WTC11 (cell line): ENCODE measurements at regions not wholly inside any gene's neighbourhood (a gene's known extent, or its start where the extent isn't known, plus 50 kb on each side); places are given as distances from the start of the nearest gene placed in this dataset.
"Not testable (repeated sequence)": the region's sequence is repeated elsewhere in the genome, so short reads cannot be mapped to it uniquely, and the experiment has no call there.

Experiments used
- ATAC-seq: fragments of 200-7000 bp; cut with Tn5 transposase; 2 replicates; pipeline ENCODE4 v1.10.0; 2021; ENCODE audit warnings: mild to moderate bottlenecking, moderate library complexity
- CTCF ChIA-PET: fragments of 300-600 bp; sonication (Branson Sonifier 250); formaldehyde crosslinking; loops from one replicate; lab custom pipeline; 2021; ENCODE audit warnings: antibody characterized with exemption; lab: Charles Lee
- POLR2A ChIA-PET: fragments of 350-600 bp; sonication (Branson Sonifier 250); formaldehyde crosslinking; loops from one replicate; lab custom pipeline; 2021; ENCODE audit warnings: antibody characterized with exemption; lab: Charles Lee
- DNase-seq: peaks from one replicate; pipeline ENCODE4 v3.0.0; 2021; ENCODE audit warnings: low spot score
- H3K27ac Mint-ChIP-seq: 2 replicates; pipeline ENCODE4 v1.8.0; 2021; ENCODE audit warnings: mixed read lengths
- H3K27me3 Mint-ChIP-seq: 2 replicates; pipeline ENCODE4 v1.8.0; 2021; ENCODE audit warnings: low read depth, mild to moderate bottlenecking, moderate library complexity, mixed read lengths
- H3K36me3 Mint-ChIP-seq: 2 replicates; pipeline ENCODE4 v1.8.0; 2021; ENCODE audit warnings: mixed read lengths
- H3K4me1 Mint-ChIP-seq: 2 replicates; pipeline ENCODE4 v1.8.0; 2022; ENCODE audit warnings: mixed read lengths
- H3K4me3 Mint-ChIP-seq: 2 replicates; pipeline ENCODE4 v1.8.0; 2021; ENCODE audit warnings: mild to moderate bottlenecking, moderate library complexity, mixed read lengths
- H3K9me3 Mint-ChIP-seq: 2 replicates; pipeline ENCODE4 v1.8.0; 2021; ENCODE audit warnings: mixed read lengths
- CDX4 ChIP-seq: fragments of 250-450 bp; sonication (Bioruptor Pico); IDR thresholded peaks from 2 replicates; pipeline ENCODE4 v1.9.0; 2021; ENCODE audit warnings: moderate library complexity, mild to moderate bottlenecking, inconsistent platforms, borderline replicate concordance
- CREM ChIP-seq: sonication (generic); formaldehyde crosslinking; IDR thresholded peaks from 2 replicates; pipeline ENCODE4 v1.8.1; 2022; ENCODE audit warnings: mild to moderate bottlenecking, missing genetic modification reagents, moderate library complexity
- HMGA2 ChIP-seq: fragments of 250-450 bp; sonication (Bioruptor Pico); IDR thresholded peaks from 2 replicates; pipeline ENCODE4 v1.4.0; 2021; ENCODE audit warnings: mild to moderate bottlenecking, moderate library complexity
- IRF2 ChIP-seq: sonication (generic); formaldehyde crosslinking; IDR thresholded peaks from 2 replicates; pipeline ENCODE4 v1.8.0; 2022; ENCODE audit warnings: low read depth, missing genetic modification reagents, borderline replicate concordance
- KAT7 ChIP-seq: sonication (generic); formaldehyde crosslinking; IDR thresholded peaks from 2 replicates; pipeline ENCODE4 v1.8.1; 2023; ENCODE audit warnings: missing genetic modification reagents, mild to moderate bottlenecking, borderline replicate concordance
- NFYB ChIP-seq: sonication (generic); formaldehyde crosslinking; conservative IDR thresholded peaks from 2 replicates; pipeline ENCODE4 v1.8.0; 2022; ENCODE audit warnings: low read depth, missing genetic modification reagents
- NR2C2 ChIP-seq: sonication (generic); formaldehyde crosslinking; IDR thresholded peaks from 2 replicates; pipeline ENCODE4 v1.8.0; 2022; ENCODE audit warnings: mild to moderate bottlenecking, missing genetic modification reagents
- PREB ChIP-seq: sonication (generic); formaldehyde crosslinking; IDR thresholded peaks from 2 replicates; pipeline ENCODE4 v1.8.1; 2022; ENCODE audit warnings: mild to moderate bottlenecking, missing genetic modification reagents, moderate library complexity, borderline replicate concordance
- ZBTB21 ChIP-seq: sonication (generic); formaldehyde crosslinking; IDR thresholded peaks from 2 replicates; pipeline ENCODE4 v1.8.1; 2023; ENCODE audit warnings: mild to moderate bottlenecking, missing genetic modification reagents, borderline replicate concordance
- ZNF138 ChIP-seq: sonication (generic); formaldehyde crosslinking; conservative IDR thresholded peaks from 2 replicates; pipeline ENCODE4 v1.8.1; 2022; ENCODE audit warnings: mild to moderate bottlenecking, moderate library complexity, missing genetic modification reagents
- ZNF423 ChIP-seq: fragments of 250-450 bp; sonication (Bioruptor Pico); IDR thresholded peaks from 2 replicates; pipeline ENCODE4 v2.1.2; 2022; ENCODE audit warnings: mild to moderate bottlenecking, moderate library complexity
- ZNF671 ChIP-seq: fragments of 250-450 bp; sonication (Bioruptor Pico); IDR thresholded peaks from 2 replicates; pipeline ENCODE4 v1.8.0; 2021; ENCODE audit warnings: mild to moderate bottlenecking
- TF ChIP-seq, protein P1 (sequence below): fragments of 250-450 bp; sonication (Bioruptor Pico); IDR thresholded peaks from 2 replicates; pipeline ENCODE4 v1.8.0; 2021; ENCODE audit warnings: mild to moderate bottlenecking
- TF ChIP-seq, protein P2 (sequence below): sonication (generic); formaldehyde crosslinking; IDR thresholded peaks from 2 replicates; pipeline ENCODE4 v1.8.1; 2023; ENCODE audit warnings: mild to moderate bottlenecking, missing genetic modification reagents

- Mint-ChIP-seq H3K4me3 (no peak overlapping the region), H3K9me3 (no peaks in the 10 kb centered on the region), H3K36me3 (no peaks in the 10 kb centered on the region), H3K27me3 (no peaks in the 10 kb centered on the region; the same call in 1 of the 2 replicates), H3K27ac (no peak overlapping the region), H3K4me1 (peaks cover 7% of the 10 kb centered on the region)
- no peak for TF ChIP-seq NFYB (CRISPR knock-in tag)
- TF ChIP-seq ZNF671 (CRISPR knock-in tag) = no peak
- no peak for TF ChIP-seq ZNF138 (CRISPR knock-in tag)
- TF ChIP-seq NR2C2 = no peak
- TF ChIP-seq, protein P1, sequence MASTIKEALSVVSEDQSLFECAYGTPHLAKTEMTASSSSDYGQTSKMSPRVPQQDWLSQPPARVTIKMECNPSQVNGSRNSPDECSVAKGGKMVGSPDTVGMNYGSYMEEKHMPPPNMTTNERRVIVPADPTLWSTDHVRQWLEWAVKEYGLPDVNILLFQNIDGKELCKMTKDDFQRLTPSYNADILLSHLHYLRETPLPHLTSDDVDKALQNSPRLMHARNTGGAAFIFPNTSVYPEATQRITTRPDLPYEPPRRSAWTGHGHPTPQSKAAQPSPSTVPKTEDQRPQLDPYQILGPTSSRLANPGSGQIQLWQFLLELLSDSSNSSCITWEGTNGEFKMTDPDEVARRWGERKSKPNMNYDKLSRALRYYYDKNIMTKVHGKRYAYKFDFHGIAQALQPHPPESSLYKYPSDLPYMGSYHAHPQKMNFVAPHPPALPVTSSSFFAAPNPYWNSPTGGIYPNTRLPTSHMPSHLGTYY (CRISPR knock-in tag) = no peak
- POLR2A ChIA-PET = no interaction called here
- CTCF ChIA-PET = interaction anchor here (0.6 kb wide), 1 partner anchor 118 kb away, joined by 4 read pairs; no protein-coding TSS in a partner anchor
- DNase-seq = no peak
- ATAC-seq = no peak
Observed at GRCh38 chr20:58573257-58573656, 58.1 kb upstream of the APCDD1L start.

- H3K27me3 Mint-ChIP-seq, ATAC-seq, DNase-seq, H3K4me1 Mint-ChIP-seq, H3K36me3 Mint-ChIP-seq, H3K9me3 Mint-ChIP-seq, H3K4me3 Mint-ChIP-seq, H3K27ac Mint-ChIP-seq: not testable (repeated sequence)
- ChIA-PET POLR2A (interaction anchor here (0.6 to 0.7 kb wide), 5 partner anchors 15 to 1329 kb away, joined by 4 to 5 read pairs (median 5); no protein-coding TSS in a partner anchor), CTCF (interaction anchor here (0.6 kb wide), 2 partner anchors 14 to 123 kb away, joined by 3 read pairs; no protein-coding TSS in a partner anchor)
Observed at GRCh38 chr20:58572428-58572763, 57.2 kb upstream of the APCDD1L start.

- no peak for DNase-seq
- no peak for ATAC-seq
- no peaks in the 10 kb centered on the region; the same call in 1 of the 2 replicates for H3K27me3 Mint-ChIP-seq
- H3K27ac Mint-ChIP-seq = no peak overlapping the region
- H3K4me1 Mint-ChIP-seq = no peaks in the 10 kb centered on the region
- no peaks in the 10 kb centered on the region for H3K36me3 Mint-ChIP-seq
- ChIA-PET CTCF (interaction anchor here (0.6 kb wide), 1 partner anchor 14 kb away, joined by 3 read pairs; no protein-coding TSS in a partner anchor), POLR2A (interaction anchor here (0.6 to 0.7 kb wide), 2 partner anchors 15 to 1195 kb away, joined by 4 to 5 read pairs; no protein-coding TSS in a partner anchor)
- TF ChIP-seq ZNF423 (CRISPR knock-in tag) = no peak
- no peak for TF ChIP-seq KAT7 (CRISPR knock-in tag)
- no peak for TF ChIP-seq IRF2 (CRISPR knock-in tag)
- TF ChIP-seq CREM = no peak
- no peaks in the 10 kb centered on the region for H3K9me3 Mint-ChIP-seq
- no peak overlapping the region for H3K4me3 Mint-ChIP-seq
Observed at GRCh38 chr20:58571693-58572427, 56.7 kb upstream of the APCDD1L start.

GRCh38 chr20:58571356-58571692 is 56.1 kb upstream of the APCDD1L start:
- no peaks in the 10 kb centered on the region for H3K9me3 Mint-ChIP-seq
- POLR2A ChIA-PET = no interaction called here
- ATAC-seq (no peak), DNase-seq (no peak)
- no peak overlapping the region for H3K27ac Mint-ChIP-seq
- H3K4me3 Mint-ChIP-seq = no peak overlapping the region
- no peak for TF ChIP-seq HMGA2
- no peak for TF ChIP-seq KAT7 (CRISPR knock-in tag)
- TF ChIP-seq CDX4 = no peak
- no peaks in the 10 kb centered on the region for H3K4me1 Mint-ChIP-seq
- H3K36me3 Mint-ChIP-seq = no peaks in the 10 kb centered on the region
- no peaks in the 10 kb centered on the region; the same call in 1 of the 2 replicates for H3K27me3 Mint-ChIP-seq
- CTCF ChIA-PET = no interaction called here

DNA sequence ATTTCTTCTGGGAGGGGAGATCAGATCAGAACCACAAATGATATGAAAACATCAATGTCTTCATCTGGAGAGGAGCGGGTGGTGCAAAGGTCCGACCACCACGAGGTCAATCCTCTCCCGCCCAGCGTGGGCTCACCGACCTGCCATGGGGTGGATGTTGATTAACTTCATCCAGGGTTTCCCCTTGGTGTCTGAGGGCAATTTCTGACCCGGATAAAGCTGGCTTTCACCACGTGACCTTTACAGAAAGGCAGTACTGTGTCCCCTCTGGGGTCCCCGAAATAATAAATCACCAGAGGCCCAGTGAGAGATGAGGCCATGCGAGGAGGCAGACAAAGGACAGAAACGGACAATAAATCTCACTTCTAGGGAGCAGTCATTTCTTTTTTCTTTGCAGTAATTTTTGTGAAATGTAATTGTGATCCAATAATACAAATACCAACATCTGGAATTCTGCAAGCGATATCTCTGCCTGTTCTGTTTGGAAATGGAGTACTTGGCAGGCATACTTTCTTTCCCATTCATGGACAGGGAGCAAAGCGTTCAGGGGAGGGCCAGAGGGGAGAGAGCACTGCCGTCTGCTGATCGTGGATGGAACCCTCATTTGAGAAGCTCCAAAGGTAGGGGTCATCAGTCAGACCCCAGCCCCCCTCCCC is 55.1 kb upstream of the APCDD1L start:
- H3K4me1 Mint-ChIP-seq = no peaks in the 10 kb centered on the region
- DNase-seq (no peak), ATAC-seq (no peak)
- H3K27ac Mint-ChIP-seq = no peak overlapping the region
- H3K9me3 Mint-ChIP-seq = no peaks in the 10 kb centered on the region
- TF ChIP-seq, protein P2, sequence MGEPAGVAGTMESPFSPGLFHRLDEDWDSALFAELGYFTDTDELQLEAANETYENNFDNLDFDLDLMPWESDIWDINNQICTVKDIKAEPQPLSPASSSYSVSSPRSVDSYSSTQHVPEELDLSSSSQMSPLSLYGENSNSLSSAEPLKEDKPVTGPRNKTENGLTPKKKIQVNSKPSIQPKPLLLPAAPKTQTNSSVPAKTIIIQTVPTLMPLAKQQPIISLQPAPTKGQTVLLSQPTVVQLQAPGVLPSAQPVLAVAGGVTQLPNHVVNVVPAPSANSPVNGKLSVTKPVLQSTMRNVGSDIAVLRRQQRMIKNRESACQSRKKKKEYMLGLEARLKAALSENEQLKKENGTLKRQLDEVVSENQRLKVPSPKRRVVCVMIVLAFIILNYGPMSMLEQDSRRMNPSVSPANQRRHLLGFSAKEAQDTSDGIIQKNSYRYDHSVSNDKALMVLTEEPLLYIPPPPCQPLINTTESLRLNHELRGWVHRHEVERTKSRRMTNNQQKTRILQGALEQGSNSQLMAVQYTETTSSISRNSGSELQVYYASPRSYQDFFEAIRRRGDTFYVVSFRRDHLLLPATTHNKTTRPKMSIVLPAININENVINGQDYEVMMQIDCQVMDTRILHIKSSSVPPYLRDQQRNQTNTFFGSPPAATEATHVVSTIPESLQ (CRISPR knock-in tag) = no peak
- TF ChIP-seq PREB (no peak), IRF2 (CRISPR knock-in tag) (no peak), ZBTB21 (CRISPR knock-in tag) (no peak)
- ChIA-PET POLR2A (no interaction called here), CTCF (no interaction called here)
- H3K27me3 Mint-ChIP-seq = no peaks in the 10 kb centered on the region; the same call in 1 of the 2 replicates
- H3K4me3 Mint-ChIP-seq = no peak overlapping the region
- no peaks in the 10 kb centered on the region for H3K36me3 Mint-ChIP-seq
